GM18907 (cell line): ENCODE measurements at regions not wholly inside any gene's neighbourhood (a gene's known extent, or its start where the extent isn't known, plus 50 kb on each side); places are given as distances from the start of the nearest gene placed in this dataset.
"Not testable (repeated sequence)": the region's sequence is repeated elsewhere in the genome, so short reads cannot be mapped to it uniquely, and the experiment has no call there.

ENCODE experiments used
- ATAC-seq: cut with Tn5 transposase; IDR thresholded peaks from one replicate; pipeline ENCODE4 v1.9.1; 2021; ENCODE audit warnings: mild to moderate bottlenecking, moderate library complexity; ENCODE audit not compliant: unreplicated experiment

GRCh38 chr9:82431121-82431520 is 442.5 kb downstream of the SPATA31D1 start:
- ATAC-seq = no peak

DNA sequence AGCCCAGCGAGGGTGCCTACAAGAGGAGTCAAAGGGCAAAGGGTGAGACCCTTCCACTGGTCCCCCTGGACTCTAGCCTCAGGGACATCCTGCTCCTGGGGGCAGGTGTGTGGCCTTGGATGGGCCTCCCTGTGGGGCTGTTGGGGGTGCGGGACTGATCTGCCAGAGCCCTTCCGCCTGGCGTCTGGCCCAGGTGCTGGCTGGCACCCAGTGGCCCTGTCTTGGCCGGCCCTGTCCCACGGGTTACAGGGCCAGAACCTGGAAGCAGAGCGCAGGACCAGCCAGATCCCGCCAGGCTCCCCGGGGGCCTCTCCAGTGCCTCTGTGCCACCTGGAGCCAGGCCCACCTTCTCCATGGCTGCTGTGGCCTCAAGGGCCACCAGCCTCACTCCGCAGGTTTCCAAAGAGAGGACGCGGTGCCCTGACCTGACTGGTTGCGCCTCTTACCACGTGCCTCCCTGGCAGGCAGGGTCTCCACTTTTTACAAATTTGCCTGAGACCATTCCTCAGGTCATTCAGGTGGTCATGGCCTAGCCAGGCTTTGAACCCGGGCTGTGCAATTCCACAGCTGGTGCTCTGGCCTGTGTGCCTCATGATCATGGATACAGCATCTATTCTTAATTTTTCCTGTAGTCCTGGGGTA is 444.8 kb downstream of the SPATA31D1 start:
- ATAC-seq = not testable (repeated sequence)

DNA sequence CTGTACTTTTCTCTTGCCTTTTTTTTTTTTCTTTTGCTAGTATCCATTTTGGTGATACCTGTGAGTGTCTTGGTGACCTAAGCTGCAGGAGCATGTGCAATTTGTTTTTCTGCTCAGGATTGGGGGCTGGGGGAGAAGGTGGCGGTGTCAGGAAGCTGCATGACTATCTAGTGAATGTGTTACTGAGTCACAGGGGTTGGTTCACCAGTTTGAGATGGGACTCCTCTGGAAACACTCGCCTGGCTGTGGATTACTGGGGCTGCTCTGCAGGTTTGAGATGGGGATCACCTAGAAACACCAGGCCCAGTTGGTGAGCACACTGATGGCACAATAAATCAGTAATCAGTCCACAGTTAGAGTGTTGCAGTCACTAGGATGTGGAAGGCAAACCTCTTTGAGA is 447.9 kb downstream of the SPATA31D1 start:
- ATAC-seq = no peak

DNA sequence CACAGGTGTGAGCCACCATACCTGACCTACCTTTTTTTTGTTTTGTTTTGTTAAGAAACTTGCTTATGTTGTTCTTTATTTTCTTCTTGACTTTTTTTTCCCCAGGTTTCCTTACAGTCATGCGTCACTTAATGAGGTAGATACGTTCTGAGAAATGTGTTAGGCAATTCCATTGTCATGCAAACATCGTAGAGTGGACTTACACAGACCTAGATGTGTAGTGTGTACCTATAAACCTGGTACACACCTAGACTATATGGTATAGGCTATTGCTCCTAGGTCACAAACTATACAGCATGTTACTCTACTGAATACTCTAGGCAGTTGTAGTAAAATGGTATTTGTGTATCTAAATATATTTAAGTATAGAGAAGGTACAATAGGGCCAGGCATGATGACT is 448.6 kb downstream of the SPATA31D1 start:
- not testable (repeated sequence) for ATAC-seq

- ATAC-seq = no peak
Measured at GRCh38 chr9:82438581-82438980, 450.0 kb downstream of the SPATA31D1 start.

DNA sequence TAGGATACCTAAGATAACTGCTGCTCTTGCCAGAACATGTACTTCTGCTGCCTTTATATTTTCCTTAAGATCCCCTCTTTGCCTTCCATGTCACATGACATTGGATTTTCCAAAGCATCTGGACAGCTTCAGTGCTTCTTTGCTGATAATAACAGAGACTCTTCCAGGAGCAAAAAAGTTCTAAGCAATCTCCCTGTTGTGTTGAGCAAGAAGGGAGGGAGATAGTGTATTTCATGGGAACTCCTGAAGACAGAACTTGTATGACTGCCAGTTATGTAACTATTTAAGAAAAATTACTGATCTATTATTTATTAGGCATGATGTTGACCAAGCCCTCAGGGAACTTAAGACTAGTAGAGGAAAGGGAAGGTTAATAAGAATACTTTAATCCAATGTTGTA is 454.7 kb downstream of the SPATA31D1 start:
- ATAC-seq = no peak

GRCh38 chr9:82445556-82445955 is 457.0 kb downstream of the SPATA31D1 start:
- ATAC-seq = no peak

- no peak for ATAC-seq
Measured at GRCh38 chr9:82447343-82447742, 458.8 kb downstream of the SPATA31D1 start.

GRCh38 chr9:82449986-82450385 is 461.4 kb downstream of the SPATA31D1 start:
- no peak for ATAC-seq

DNA sequence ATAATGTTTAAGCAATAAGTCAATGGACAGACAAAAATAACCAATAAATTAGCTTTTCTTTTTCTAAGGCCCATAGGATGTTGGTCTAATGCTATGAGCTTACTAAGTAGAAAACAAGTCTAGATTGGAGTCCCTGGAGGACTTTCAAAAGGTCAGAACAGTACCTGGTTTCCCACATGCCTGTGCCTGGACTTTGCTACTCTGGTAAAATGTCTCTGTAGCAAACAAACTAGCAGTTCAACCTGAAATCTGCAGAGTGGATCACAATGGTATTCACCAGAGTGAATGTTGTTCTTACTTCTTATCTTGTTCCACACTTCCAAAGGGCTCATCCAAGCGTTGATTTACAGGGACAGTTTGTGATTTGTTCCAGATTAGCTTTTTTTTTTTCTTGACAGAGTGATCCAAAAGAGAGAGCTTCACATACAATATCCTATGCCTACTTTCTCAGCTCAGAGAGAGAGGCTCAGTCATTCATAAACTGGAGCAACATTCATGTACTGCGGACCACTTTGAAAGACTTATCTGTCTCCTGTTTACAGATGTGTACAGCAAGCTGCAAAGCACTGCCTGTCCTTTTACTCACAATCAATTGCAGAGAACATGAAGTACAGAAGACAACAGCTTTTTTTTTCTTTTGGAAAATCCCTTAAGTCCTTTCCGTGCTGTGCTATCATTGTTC is 466.1 kb downstream of the SPATA31D1 start:
- ATAC-seq = no peak

GRCh38 chr9:82456642-82457041 is 468.1 kb downstream of the SPATA31D1 start:
- ATAC-seq = no peak

- no peak for ATAC-seq
Measured at GRCh38 chr9:82457298-82457697, 468.7 kb downstream of the SPATA31D1 start.

DNA sequence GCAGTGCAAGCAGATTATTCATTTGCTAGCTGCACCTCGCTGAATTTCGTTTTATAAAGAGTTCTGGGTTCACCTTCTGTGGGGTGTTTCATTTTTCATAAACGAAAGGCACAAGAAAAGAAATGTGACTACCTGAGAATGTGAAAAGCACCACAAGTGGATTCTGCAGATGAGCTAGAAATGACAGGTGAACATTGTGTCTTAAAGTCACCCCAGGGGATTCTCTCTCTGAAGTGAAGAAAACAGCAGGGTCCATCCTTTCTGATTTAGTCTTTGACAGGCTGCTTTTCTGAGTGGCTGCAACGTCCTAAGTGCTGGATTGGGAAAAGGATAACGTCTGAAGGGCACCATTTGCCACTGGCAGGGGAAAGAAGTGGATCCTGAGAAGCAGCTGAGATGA is 469.3 kb downstream of the SPATA31D1 start:
- ATAC-seq = no peak

- no peak for ATAC-seq
Measured at GRCh38 chr9:82458296-82458695, 469.7 kb downstream of the SPATA31D1 start.

DNA sequence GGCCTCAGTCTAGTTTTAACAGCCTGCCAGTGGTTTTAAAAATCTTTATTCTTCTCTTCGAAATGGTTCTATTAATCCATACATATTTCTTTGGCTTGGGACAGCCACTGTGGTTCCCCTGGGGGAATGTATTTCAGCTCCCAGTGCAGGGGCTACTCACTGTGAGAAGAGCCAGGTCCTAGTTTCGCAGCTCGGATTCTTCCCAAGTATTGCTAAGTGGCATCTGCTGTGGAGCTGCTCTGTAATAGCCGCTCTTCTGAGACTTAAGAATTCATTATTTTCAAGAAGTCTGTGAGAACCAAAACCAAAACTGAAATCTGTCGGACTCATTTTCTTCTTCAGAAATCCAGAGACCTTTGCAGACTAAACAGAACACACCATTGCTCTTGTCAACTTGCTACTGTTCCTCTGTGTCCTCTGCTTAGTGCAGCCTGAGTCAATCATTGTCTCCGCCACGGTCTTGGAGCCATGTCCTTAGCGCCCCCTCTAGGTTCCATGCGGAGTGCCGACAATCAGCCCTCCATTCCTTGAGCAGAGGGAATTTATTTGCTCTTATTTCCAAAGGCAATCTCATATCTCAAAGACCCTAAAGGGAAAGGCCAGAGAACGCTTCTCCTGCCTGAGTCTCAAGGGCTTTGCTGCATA is 478.2 kb downstream of the SPATA31D1 start:
- no peak for ATAC-seq

DNA sequence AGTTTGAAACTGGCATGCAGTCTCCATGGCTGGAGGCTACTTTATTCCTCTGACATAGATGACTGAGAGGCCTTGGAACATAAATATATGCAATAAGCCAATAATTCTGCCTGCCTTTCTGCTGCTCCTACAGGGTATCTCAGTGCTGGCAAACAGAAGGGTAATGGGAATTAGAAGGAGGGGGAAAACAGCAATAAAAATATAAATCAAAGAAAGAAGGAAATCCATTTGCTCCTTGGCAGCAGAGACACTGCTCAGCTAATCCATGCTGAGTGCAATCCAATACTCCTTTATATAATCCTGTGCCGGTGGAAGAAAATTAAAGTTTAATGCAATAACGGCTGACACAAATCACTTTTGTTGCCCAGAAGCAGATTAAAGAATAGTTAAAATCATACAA is 478.9 kb downstream of the SPATA31D1 start:
- no peak for ATAC-seq

- no peak for ATAC-seq
Measured at GRCh38 chr9:82474235-82474634, 485.7 kb downstream of the SPATA31D1 start.

DNA sequence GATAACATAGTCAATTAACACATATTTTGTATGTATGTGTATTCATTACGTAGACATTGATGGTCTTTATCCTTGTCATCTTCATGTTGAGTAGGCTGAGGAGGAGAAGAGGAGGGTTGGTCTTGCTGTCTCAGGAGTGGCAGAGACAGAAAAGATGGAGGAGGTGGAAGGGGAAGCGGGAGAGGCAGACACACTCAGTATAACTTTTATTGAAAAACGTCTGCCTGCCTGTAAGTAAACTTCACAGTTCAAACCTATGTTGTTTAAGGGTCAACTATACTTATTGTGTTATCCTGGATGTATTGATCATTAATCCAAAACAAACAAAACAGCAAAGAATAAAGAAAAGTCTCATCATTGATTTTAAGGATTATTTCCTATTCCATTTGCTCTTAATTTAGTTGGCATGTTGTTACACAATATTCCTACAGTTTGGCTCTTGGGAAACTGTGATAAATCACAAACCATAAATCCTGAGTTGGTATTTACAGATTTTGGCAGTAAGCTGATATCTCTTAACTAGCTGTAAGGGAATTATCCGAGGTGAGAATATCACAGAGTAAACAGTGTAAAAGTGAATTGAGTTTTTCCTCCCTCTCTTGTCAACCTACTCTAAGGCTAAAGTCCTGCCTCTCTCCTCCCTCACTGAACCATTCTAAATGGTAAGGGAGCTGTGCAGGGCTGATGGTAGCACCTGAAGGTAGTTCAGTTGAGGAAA is 487.2 kb downstream of the SPATA31D1 start:
- ATAC-seq = no peak

GRCh38 chr9:82480921-82481320 is 492.3 kb downstream of the SPATA31D1 start:
- no peak for ATAC-seq

- ATAC-seq = no peak
Measured at GRCh38 chr9:82487935-82488312, 499.4 kb downstream of the SPATA31D1 start.

GRCh38 chr9:82488313-82489200 is 500.0 kb downstream of the SPATA31D1 start:
- no peak for ATAC-seq
